Inflammatory macrophage treated with lipopolysaccharide for 1 hour (primary cell): ENCODE measurements at regions not wholly inside any gene's neighbourhood (a gene's known extent, or its start where the extent isn't known, plus 50 kb on each side); places are given as distances from the start of the nearest gene placed in this dataset.

Source experiments
- DNase-seq, 2 donors: peaks; one replicate each; pipeline ENCODE4 v3.0.0-alpha.2; 2020 to 2022

- DNase-seq = no peak
Observed at GRCh38 chr3:146895026-146895749, 290.0 kb upstream of the PLSCR5 start.

GRCh38 chr3:146894406-146894805 is 289.3 kb upstream of the PLSCR5 start:
- no peak for DNase-seq

GRCh38 chr3:146892041-146892440 is 286.9 kb upstream of the PLSCR5 start:
- no peak for DNase-seq

GRCh38 chr3:146889626-146890025 is 284.5 kb upstream of the PLSCR5 start:
- no peak for DNase-seq

DNA sequence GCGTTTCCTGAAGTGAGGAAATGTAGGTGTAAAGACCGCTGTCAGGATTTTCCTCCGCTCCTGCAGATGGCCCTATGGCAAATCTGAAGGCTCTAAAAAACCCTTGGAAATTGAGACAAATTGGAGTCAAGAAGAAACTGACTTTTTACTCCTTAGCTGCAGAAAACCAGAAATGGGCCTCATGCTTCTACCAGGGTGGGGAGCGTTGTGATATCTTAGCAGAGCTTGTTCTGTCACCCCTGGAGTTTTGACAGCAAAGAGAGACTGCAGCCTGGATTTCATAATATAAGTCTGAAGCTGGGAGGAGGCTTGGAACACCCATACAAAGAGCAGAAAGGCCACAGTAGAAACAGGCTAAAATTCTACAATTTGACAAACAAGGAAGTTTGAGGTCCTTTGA is 283.0 kb upstream of the PLSCR5 start:
- DNase-seq = no peak

GRCh38 chr3:146884721-146885120 is 279.6 kb upstream of the PLSCR5 start:
- no peak for DNase-seq

GRCh38 chr3:146884296-146884695 is 279.1 kb upstream of the PLSCR5 start:
- no peak for DNase-seq

DNA sequence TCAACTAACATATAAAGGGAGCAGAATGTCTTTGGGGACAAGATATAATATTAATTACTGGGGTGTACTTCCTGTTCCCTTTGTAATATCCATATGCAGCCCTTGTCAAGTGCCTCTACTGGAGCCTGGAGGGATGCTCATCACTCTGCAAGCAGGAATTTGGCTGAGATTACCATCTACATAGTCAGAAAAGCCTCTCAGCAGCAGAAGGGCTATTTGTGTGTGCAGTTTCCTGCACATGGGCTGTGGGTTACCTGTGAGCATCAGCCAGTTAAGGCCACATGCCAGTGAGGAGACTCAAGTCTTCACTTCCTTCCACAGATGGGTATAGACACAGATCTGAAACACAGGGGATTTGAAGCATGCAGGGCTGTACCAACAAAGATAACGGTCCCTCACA is 278.1 kb upstream of the PLSCR5 start:
- no peak for DNase-seq

DNA sequence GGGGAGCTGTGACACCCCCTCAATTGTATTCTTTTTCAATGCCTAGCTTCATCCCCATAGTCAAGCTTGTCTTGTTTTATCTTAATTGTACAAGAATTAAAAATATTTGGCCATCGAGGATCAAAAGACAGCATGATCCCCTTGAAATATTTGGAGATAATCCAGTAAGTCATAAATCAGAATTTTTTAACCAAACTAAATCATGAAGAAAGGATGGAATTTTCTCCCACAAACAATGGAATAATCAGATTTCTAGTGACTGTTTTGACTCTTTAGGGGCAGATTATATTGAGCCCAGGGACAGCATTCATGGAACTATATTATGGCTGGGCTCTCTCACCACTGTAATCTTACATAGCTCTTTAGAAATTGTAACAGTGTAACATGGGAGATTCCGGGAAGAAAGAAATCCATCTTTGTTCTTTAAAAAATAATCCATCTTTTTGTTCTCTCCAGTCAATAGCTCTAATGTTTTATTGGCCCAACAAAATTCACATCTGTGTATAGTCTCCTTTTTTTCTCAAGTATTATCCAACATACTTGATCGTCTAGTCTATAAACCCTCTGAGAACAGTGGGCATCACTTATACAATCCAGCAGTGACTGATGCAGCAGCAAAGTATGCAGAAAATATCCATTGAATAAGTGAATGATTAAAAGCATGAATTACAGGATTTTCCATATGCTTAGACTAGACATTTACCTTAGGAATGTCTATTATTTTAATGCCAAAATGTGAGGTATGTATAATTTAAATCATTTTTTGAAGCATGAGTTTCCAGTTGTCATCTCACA is 277.0 kb upstream of the PLSCR5 start:
- no peak for DNase-seq

DNA sequence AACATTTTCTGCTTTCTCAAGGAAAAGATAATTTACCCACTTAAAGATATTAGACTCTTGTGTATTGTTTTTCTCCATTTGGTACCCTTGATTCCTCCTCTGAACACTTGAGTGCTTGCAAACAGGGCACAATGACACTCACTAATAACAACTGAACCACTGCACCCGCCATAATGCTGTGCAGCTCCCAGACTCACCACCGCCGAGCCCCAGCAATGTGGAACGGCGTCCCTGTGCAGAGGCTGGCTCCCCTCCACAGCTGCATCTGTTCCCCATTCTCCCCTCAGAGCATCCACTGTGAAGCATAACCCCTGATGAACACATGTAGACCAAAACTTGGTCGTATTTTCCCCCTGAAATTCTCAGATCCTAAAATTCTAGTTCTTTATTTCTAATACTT is 276.2 kb upstream of the PLSCR5 start:
- DNase-seq = no peak

DNA sequence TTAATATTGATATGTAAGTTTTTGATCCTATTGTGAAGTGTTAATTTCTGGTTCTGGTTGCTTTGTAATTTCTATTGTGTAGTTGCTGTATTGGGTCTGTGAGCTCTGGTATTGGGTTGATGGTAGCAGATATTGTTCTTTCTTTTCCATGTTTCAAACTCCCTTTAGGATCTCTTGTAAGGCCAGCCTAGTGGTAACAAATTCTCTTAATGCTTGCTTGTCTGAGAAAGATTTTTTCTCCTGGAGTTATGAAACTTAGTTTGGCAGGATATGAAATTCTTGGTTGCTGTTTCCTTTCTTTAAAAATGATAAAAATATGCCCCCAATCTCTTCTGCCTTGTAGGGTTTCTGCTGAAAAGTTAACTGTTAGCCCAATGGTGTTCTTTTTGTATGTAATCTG is 268.6 kb upstream of the PLSCR5 start:
- no peak for DNase-seq

DNA sequence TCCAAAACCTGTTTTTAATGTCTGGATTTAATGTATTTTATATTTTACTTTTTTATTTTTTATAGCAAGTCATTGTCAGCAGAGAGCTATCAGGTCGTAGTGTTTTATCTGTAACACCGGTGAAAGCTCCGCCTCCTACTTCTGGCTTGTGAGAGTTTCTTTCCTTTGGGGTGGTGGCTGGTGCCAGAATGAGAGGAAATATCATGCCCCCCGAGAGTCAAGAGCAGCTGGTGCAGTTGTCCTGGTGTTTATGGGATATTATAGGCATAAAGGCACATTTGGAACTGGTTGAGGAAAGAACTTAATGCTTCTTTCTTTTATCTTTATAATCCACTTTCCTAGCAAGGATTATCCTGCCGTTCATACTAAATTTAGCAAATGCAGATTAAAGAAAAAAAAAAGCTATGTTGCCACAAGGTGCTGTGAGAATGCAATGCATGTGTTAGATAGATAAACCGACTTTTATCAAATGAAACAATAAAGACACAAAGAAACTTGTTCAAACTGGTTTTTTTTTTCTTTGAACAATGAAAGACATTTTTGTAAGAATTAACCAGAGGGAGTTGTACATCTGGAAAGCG is 260.1 kb upstream of the PLSCR5 start:
- DNase-seq = no peak

DNA sequence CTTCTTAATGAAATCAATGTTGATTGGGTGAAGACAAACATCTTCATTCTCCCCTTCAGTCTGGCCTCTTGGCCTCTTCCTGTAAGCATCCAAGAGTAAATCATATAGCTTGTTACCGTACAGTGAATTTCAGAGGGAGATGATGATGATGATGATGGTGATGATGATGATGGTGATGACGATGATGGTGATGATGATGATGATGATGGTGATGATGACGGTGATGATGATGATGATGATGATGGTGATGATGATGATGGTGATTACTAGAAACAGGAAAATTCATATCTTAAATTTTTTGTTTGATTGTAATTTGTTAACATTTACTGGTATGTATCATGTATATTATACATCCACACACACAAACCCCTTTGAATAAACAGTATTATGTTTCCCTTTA is 256.1 kb upstream of the PLSCR5 start:
- DNase-seq = no peak

- no peak for DNase-seq
Observed at GRCh38 chr3:146854523-146854922, 249.4 kb upstream of the PLSCR5 start.

DNA sequence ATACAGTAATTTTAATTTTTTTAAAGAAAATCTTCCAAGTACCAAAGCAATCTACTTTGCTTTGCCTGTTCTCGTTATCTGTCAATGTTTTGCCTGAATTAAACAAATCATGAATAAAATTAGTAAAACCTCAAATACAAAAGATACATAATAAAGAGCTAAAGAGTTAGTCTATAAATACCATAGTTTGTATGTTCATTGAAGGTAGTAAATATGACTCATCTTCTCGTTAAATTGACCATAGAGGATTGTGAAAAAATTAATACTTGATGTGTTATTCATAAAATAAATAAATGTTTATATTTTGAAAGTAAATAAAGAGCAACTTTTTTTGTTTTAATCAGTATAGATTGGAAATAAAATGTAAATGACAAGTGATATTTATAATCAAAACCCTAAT is 246.5 kb upstream of the PLSCR5 start:
- DNase-seq = no peak

DNA sequence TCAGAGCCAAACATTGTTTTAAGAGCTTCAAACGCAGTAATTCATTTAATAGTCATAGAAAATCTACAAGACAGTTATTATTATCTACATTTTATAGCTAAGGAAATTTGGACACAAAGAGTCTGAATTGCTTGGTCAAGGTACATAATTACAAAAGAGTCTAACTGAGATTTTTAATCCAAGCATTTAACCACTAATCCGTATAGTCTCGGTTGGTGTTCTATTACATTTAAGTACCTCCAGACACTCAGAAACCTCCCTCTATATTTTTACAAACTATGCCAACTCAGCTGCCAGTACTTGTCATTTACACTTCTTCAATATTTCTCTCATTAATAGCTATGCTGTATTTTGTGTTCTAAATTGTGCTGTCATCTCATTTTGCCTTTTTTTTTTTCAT is 240.2 kb upstream of the PLSCR5 start:
- DNase-seq = no peak

GRCh38 chr3:146843476-146843875 is 238.3 kb upstream of the PLSCR5 start:
- DNase-seq = no peak

- no peak for DNase-seq
Observed at GRCh38 chr3:146839727-146840375, 234.7 kb upstream of the PLSCR5 start.

DNA sequence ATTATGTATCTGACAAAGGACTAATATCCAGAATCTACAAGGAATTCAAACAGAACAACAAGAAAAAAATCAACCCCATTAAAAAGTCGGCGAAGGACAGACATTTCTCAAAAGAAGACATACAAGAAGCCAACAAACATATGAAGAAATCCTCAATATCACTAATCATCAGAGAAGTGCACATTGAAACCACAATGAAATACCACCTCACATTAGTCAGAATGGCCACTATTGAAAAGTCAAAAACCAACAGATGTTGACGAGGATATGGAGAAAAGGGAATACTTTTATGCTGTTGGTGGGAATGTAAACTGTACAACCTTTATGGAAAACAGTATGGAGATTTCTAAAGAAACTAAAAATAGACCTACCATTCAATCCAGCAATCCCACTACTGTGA is 233.1 kb upstream of the PLSCR5 start:
- DNase-seq = no peak

GRCh38 chr3:146834917-146835316 is 229.8 kb upstream of the PLSCR5 start:
- no peak for DNase-seq

- no peak for DNase-seq
Observed at GRCh38 chr3:146832857-146833458, 227.8 kb upstream of the PLSCR5 start.

DNA sequence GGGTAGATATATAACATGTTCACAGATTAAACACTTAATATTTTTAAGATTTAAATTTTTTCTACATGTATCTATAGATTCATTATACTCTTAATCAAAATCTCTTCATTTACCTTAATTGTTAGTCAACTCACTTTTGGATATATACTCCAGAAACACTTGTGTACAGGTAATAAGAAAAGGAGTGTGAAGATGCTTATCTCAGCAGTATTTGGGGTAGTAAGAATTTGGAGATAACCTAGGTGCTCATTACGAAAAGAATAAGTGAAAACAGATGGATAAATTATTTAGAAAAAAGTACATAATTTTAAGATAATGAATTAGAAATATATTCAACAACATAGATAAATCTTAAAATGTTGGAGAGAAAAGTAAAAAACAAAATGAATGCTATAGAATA is 226.5 kb upstream of the PLSCR5 start:
- DNase-seq = no peak

DNA sequence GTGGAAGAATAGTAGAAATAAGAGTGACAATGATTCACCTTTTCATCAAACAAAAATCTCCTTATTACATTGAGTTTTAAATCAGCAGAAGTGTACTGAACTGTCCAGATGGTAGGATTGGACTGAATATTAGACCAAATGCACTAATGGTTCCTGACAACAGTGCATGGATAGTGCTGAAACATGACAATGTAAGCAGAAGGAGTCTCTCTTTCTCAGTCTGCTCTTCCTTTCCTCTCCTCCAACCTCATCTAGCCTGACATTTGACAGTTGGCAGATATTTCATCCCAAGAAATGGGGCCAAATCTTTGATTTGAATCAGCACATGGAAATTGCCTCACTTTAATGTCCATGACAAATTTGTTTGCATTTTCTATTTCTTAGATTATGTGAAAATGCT is 225.1 kb upstream of the PLSCR5 start:
- DNase-seq = no peak
